Gastrocnemius medialis (tissue), 4 donors: ENCODE measurements at regions not wholly inside any gene's neighbourhood (a gene's known extent, or its start where the extent isn't known, plus 50 kb on each side); places are given as distances from the start of the nearest gene placed in this dataset.

Source experiments
- CTCF ChIP-seq, 5 experiments: fragments of 450-650 bp in 3 of 5; fragments of 200-600 bp in 2 of 5; sonication (generic) in 2 of 5; IDR thresholded peaks in 4 of 5; conservative IDR thresholded peaks in 1 of 5; 1 replicate in 4 of 5; 2 replicates in 1 of 5; pipeline ENCODE4 v1.5.1; 2016 to 2019; ENCODE audit warnings: antibody characterized with exemption in 5 of 5, mild to moderate bottlenecking in 3 of 5, moderate library complexity in 3 of 5
- POLR2A ChIP-seq, 2 donors: fragments of 450-650 bp; IDR thresholded peaks; one replicate each; pipeline ENCODE4 v1.6.1; 2017; ENCODE audit warnings: antibody characterized with exemption in 2 of 2, mild to moderate bottlenecking in 2 of 2, moderate library complexity in 2 of 2

GRCh38 chr14:84068288-84068687, 1461.7 kb upstream of the FLRT2 start:
- no peak for TF ChIP-seq CTCF (IDR thresholded peaks at IDR 0.05 in 4 of 5, conservative IDR thresholded peaks at IDR 0.05 in 1 of 5)
- no peak for TF ChIP-seq POLR2A (IDR thresholded peaks at IDR 0.05)
